NB4 (cell line): ENCODE measurements at regions not wholly inside any gene's neighbourhood (a gene's known extent, or its start where the extent isn't known, plus 50 kb on each side); places are given as distances from the start of the nearest gene placed in this dataset.

Experiments used
- DNase-seq: peaks from one replicate; pipeline ENCODE4 v3.0.0; 2010; ENCODE audit warnings: low read depth
- H3K4me3 ChIP-seq: one replicate; pipeline ENCODE4 v1.5.1; 2011; ENCODE audit warnings: mild to moderate bottlenecking, low read depth, low read length, moderate library complexity
- CTCF ChIP-seq: IDR thresholded peaks from one replicate; pipeline ENCODE4 v1.5.1; 2012; ENCODE audit warnings: low read depth, low read length
- MYC ChIP-seq: IDR thresholded peaks from 2 replicates; pipeline ENCODE4 v1.6.1; 2011; ENCODE audit warnings: low read depth, low read length
- POLR2A ChIP-seq: IDR thresholded peaks from 2 replicates; pipeline ENCODE4 v1.6.1; 2011; ENCODE audit warnings: mild to moderate bottlenecking; ENCODE audit not compliant: insufficient read length; ENCODE audit errors: extremely low read depth
- TF ChIP-seq, protein P1 (sequence below): IDR thresholded peaks from 2 replicates; pipeline ENCODE4 v1.6.1; 2011; ENCODE audit warnings: low read depth, low read length

- TF ChIP-seq MYC (no peak), POLR2A (no peak), CTCF (no peak)
- TF ChIP-seq, protein P1, sequence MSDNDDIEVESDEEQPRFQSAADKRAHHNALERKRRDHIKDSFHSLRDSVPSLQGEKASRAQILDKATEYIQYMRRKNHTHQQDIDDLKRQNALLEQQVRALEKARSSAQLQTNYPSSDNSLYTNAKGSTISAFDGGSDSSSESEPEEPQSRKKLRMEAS: no peak
- no peak overlapping the region for H3K4me3 ChIP-seq
- no peak for DNase-seq
Observed at GRCh38 chr20:39839399-39840119, 849.5 kb downstream of the MAFB start.

- no peak for TF ChIP-seq CTCF
- no peak for TF ChIP-seq POLR2A
- no peak for TF ChIP-seq MYC
- TF ChIP-seq, protein P1: no peak
- no peak overlapping the region for H3K4me3 ChIP-seq
- no peak for DNase-seq
Observed at GRCh38 chr20:39837561-39837960, 851.5 kb downstream of the MAFB start.

DNA sequence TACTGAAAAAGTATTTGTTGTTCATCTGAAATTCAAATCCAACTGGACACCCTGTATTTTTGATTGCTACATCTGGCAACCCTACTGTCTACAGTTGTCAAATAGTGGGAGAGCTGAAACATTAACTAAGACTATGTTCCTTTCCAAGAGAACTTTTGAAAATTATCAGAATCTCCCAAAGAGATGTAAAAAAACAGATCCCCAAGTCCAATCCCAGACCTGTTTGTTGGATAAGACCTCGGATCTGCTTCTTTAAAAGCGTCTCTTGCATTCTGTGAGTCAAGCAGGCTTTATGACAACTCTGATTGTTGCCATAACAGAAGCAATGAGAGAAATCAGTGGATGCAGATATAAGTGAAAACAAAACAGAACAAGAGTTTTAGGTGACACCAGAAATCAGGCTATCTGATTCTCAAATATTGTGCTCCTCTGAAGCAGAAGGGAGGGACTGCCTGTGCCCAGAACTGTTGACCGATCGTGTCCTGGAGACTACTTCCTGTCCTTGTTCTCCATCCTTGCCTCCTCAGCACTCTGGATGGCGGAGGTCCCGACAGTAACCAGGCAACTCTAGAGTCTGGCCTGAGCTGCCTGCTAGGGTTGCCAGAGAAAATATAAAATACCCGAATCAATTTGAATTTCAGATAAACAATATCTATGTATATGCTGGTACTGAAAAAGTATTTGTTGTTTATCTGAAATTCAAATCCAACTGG lies 853.8 kb downstream of the MAFB start:
- TF ChIP-seq CTCF: no peak
- TF ChIP-seq MYC: no peak
- TF ChIP-seq, protein P1: no peak
- no peak for TF ChIP-seq POLR2A
- no peak overlapping the region for H3K4me3 ChIP-seq
- DNase-seq: no peak

- no peak for DNase-seq
- no peak overlapping the region for H3K4me3 ChIP-seq
- TF ChIP-seq CTCF: no peak
Observed at GRCh38 chr20:39830903-39831302, 858.1 kb downstream of the MAFB start.

- TF ChIP-seq, protein P1: no peak
- TF ChIP-seq POLR2A (no peak), CTCF (no peak), MYC (no peak)
- no peak overlapping the region for H3K4me3 ChIP-seq
- DNase-seq: peak; percentile 11
Observed at GRCh38 chr20:39829661-39830060, 859.4 kb downstream of the MAFB start.
